Activated CD4-positive, CD25-positive, alpha-beta regulatory T cell treated with anti-CD3 and anti-CD28 coated beads, Interleukin-2, amount 50 U/mL, for 72 hours (primary cell): ENCODE measurements at regions not wholly inside any gene's neighbourhood (a gene's known extent, or its start where the extent isn't known, plus 50 kb on each side); places are given as distances from the start of the nearest gene placed in this dataset.

Source experiments
- DNase-seq: peaks from one replicate; pipeline ENCODE4 v3.0.0; 2021

DNA sequence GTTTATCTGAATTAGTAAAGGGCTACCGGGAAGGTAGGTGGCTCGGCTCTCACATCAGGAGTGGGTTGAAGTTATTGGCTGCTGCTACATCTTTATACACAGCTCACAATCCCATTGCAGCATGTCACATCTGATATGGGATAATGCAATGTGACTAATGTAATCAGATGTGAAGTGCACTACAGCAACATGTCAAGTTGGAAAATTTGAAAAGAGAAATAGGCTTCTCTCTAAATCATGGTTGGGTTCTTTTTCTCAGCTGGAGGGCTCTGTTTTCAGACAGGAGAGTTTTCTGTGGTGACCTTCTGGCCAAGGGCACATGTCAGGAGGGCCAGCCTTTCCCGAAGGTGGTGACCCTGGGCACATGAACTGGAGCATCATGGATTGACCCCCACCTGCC is 337.5 kb downstream of the HRH4 start:
- DNase-seq: no peak

DNA sequence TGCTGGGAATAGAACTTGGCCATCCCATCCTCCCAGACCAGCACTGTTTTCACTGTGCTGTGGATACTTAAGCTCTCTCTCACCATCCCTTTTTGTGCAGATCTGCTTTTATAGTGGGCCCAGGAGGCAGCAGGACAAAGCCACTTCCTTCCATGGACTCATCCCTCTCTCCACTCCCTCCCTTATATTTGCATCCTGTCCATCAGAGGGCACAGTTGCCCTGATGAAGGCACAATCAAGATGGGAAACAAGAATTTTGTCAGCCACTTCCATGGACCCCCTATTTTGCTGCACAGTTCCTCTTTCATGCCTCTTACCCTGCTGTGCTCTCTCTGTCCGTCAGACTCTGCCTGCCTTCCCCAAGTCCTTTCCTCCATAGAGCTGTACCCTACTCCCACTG is 338.7 kb downstream of the HRH4 start:
- DNase-seq: no peak

GRCh38 chr18:24799720-24800119 is 339.3 kb downstream of the HRH4 start:
- no peak for DNase-seq

GRCh38 chr18:24801001-24801400 is 340.6 kb downstream of the HRH4 start:
- no peak for DNase-seq

GRCh38 chr18:24802456-24802855 is 342.0 kb downstream of the HRH4 start:
- DNase-seq: no peak

- DNase-seq: no peak
These were observed 344.7 kb downstream of the HRH4 start for GRCh38 chr18:24805156-24805555.

GRCh38 chr18:24809173-24809950 is 348.9 kb downstream of the HRH4 start:
- DNase-seq: no peak

DNA sequence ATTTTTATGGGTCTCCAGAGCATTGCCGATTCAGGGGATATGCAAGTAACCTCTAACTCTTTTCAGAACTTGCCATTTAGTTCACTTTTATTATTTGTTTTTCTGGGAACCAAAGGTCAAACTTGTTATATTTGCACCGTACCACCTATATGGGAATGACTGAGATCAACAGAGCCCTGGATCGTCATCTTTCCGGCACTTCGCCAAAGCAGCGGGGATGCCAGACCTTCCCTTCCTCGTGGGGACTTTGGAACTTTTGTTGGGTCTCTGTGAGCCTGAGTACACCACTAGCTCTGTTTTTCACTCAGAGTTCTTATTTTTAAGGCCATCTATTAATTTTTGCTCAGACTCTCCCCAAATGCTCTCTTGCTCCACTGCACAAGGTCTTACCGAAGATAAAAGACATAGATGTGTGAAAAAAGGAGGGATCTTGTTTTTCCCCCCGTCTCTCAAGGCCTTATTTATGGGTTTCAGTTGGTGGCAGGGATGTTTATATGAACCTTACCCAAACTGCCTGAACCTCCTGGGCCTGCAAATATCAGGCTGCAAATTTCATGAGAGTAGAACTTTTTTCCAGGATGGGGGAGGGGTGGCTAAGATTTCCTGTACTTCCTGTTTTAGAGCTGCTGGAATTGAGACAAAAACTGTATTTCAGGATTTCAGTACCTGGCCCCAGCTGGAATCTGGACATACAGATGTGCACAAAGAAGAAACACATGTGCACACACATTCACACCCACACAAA is 350.3 kb downstream of the HRH4 start:
- DNase-seq: no peak

- no peak for DNase-seq
These were observed 351.7 kb downstream of the HRH4 start for GRCh38 chr18:24811950-24812681.

DNA sequence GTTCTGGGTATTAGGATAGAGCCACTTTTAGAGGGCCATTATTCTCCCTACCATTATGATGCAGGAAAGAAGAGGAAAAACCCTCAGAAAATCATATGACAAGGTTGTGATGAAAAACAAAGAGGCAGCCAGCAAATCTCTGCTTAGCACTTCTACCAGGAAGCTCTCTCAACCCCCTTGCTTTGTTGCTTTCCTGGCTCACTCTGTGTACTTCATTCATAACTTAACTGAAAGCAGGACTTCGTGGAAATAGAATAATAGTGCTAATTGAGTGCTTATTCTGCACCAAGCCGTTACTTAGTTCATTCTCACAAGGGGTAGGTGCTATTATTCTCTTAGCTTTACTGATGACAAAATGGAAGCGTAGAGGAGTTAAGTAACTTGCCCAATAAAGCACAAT is 354.1 kb downstream of the HRH4 start:
- no peak for DNase-seq

DNA sequence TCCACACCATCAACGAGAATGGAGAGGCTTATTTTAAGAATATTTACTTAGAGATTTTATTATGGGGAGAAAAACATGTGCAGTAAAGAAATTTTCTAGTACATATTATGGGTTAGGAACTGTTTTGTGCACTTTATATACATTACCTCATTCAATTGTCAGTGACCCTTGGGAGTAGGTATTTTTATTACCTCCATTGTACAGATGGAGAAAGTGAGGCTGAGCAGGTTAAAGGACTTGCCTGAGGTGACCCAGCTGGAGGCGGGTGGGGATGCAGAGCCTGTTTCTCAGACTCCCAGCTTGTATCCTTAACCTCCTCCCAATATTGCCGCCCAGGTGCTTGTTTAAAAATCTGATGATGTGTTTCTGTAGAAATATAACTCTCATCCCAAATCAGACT is 356.7 kb downstream of the HRH4 start:
- no peak for DNase-seq

- DNase-seq: no peak
These were observed 357.3 kb downstream of the HRH4 start for GRCh38 chr18:24817587-24818371.

DNA sequence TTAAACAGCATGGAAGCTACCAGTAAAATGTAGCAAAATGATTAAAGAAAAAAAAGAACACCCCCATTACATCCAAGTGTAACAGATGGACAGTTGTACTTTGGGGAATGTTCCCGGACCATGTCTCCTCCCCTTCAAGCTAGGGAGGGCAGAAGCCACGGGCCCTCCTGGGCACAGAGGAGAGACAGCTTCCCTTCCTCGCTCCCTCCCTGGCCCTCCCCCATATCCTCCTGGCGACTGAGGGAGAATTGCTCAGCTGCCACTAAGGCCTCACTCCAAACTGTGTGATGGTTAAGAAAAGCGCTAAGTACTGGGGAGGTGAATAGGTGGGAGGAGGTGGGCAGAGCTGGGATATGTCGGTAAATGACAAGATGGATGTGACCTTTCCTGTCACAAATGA is 358.0 kb downstream of the HRH4 start:
- DNase-seq: no peak

GRCh38 chr18:24819141-24819890 is 358.9 kb downstream of the HRH4 start:
- no peak for DNase-seq

- DNase-seq: no peak
These were observed 365.0 kb downstream of the HRH4 start for GRCh38 chr18:24825397-24825796.

- no peak for DNase-seq
These were observed 366.2 kb downstream of the HRH4 start for GRCh38 chr18:24826605-24827004.

- DNase-seq: no peak
These were observed 367.1 kb downstream of the HRH4 start for GRCh38 chr18:24827501-24827900.

DNA sequence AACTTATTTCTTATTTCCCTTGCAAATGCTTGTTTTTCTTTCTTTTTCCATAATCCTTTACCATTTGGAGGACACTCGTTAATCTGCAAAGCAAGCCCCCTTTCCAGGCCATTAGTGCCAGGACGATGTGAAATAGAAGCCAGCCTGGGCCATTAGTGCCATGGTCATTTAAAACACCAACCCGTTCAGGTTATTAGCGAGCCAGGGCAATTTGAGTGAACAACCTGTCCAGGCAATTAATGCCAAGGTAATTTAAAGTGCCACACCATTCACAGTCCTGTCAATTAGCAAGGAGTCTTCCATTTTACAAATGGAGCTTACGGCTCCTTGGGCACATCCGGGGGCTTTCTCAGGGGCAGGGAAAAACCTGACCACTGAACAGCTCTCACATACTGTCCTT is 370.6 kb downstream of the HRH4 start:
- DNase-seq: no peak

DNA sequence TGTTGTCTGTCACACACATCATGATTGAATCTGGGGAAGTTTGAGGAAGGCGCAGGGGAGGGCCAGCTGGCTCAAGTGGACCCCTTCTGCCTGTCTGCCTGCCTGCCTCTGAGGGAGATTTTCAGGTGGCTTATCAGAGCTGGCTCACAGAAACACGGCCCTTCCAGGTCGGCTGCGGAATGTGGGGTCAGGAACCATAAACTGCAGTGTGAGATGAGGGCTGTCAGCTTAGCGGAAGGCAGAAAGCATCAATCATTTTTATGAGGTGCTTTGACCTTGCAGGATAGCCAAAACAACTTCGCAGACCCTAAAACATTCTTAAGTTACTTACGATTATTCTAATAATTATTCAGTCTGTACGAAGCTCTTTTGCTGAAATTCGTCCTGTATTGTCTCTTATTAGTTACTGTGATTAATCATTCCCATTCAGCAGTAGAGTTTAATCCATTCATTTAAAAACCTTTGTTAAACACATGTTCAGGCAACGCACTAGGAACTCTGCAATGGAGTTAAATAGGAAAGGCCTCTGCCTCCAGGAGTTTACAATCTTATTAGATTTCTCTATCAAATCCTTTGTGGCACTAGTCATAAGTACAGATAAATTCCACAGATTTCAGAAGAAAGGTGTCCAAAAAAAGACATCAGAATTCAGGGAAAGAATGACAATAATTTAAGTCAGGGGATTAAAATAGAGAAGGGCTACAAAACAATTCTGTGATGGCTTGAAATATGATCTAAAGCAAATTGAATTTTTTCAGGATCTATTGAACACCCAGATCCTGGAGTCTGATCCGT is 371.6 kb downstream of the HRH4 start:
- no peak for DNase-seq

DNA sequence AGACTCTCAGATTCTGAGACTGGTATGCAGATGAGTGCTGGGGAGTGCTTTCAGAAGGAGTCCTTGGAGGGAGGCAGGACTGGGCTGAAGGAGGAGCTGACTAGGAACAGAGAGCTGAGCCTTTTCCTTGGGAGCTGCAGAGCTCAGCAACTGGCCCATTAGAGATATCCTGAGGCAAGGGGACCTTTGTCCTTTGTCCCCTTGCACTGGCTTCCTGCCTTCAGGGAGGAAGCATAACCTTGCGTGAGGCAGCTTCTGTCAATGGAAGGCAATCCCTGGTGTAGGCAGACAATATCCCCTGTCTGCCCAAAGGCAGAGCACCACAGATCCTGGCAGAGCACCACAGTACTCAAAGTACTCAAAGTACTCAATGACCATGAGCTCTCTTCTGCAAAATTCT is 375.3 kb downstream of the HRH4 start:
- no peak for DNase-seq

GRCh38 chr18:24837066-24837465 is 376.6 kb downstream of the HRH4 start:
- no peak for DNase-seq
